ENCODE measurements at regions not wholly inside any gene's neighbourhood (a gene's known extent, or its start where the extent isn't known, plus 50 kb on each side); places are given as distances from the start of the nearest gene placed in this dataset.

DNA sequence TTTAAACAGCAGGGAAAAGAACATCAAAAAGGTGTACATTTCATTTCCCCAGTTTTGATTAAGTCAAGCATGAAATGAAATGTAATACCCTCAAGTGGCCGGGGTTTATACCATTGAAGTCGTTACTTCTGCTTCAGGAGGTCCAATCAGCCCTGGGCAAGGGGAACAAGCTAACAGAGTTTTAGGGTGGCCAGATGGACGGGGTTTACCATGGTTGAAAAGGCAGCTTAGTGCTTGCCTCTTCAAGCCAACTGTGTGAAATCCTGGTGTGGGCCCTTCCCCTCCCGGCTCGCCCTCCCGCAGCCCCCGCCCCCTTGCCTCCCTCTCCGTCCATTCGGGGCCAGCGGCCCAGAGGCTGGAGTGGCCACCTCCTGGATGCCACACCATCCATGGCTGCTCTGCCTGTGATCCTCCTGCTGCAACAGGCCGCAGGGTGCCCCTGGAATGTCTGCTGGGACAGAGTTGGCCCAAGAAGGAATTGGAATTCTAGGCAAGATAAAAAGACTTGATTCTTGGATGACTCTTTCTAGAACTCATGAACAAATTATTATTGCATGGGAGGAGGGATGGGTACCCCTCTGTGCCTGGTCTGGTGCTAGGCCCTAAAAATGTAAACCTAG, 296.2 kb upstream of the IRX3 start:
- Histone ChIP-seq H3K36me3 (ENCODE audit: control insufficient read depth, insufficient read depth, low read length) (no peaks in the 10 kb centered on the region), H3K27ac (ENCODE audit: low read depth, low read length) (no peak overlapping the region), H3K9ac (ENCODE audit: low read depth, low read length) (no peak overlapping the region), H3K4me1 (ENCODE audit: control insufficient read depth, insufficient read depth, low read length) (peaks cover 20% of the 10 kb centered on the region), H3K27me3 (ENCODE audit: control insufficient read depth, insufficient read depth, low read length) (peaks cover 5% of the 10 kb centered on the region; the same call in 1 of the 2 replicates), H3K4me3 (ENCODE audit: low read depth, low read length) (no peak overlapping the region), H3K9me3 (ENCODE audit: control insufficient read depth, insufficient read depth, low read length) (no peaks in the 10 kb centered on the region)

DNA sequence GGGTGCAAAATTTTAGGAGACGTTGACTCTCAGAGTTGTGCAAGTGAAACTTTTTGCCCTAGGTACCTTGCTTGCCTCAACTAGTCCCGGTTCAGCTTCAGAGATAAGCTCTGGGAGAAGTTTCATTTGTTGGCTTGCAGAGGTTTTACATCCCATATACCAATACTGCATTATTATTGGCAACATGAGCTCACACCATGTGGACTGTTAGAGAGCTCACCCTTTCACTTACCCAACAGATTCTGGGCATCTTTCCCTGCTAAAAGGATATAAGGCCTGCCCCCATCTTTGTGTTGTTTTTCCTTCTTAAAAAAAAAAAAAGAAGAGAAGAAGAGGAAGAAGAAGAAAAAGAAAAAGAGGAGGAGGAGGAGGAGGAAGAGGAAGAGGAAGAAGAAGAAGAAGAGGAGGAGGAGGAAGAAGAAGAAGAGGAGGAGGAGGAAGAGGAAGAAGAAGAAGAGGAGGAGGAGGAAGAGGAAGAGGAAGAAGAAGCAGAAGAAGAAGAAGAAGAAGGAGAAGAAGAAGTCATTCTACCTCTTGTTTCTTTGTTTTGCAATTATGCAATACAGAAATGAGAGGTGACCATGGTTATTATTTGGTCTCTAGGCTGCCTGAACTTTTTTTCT, 292.6 kb upstream of the IRX3 start:
- H3K27ac ChIP-seq (ENCODE audit: low read depth, low read length), result no peak overlapping the region
- no peaks in the 10 kb centered on the region for H3K36me3 ChIP-seq (ENCODE audit: control insufficient read depth, insufficient read depth, low read length)
- H3K9me3 ChIP-seq (ENCODE audit: control insufficient read depth, insufficient read depth, low read length), result no peaks in the 10 kb centered on the region
- no peak overlapping the region for H3K4me3 ChIP-seq (ENCODE audit: low read depth, low read length)
- H3K4me1 ChIP-seq (ENCODE audit: control insufficient read depth, insufficient read depth, low read length), result peaks cover 18% of the 10 kb centered on the region
- peaks cover 5% of the 10 kb centered on the region; the same call in 1 of the 2 replicates for H3K27me3 ChIP-seq (ENCODE audit: control insufficient read depth, insufficient read depth, low read length)
- H3K9ac ChIP-seq (ENCODE audit: low read depth, low read length), result no peak overlapping the region

DNA sequence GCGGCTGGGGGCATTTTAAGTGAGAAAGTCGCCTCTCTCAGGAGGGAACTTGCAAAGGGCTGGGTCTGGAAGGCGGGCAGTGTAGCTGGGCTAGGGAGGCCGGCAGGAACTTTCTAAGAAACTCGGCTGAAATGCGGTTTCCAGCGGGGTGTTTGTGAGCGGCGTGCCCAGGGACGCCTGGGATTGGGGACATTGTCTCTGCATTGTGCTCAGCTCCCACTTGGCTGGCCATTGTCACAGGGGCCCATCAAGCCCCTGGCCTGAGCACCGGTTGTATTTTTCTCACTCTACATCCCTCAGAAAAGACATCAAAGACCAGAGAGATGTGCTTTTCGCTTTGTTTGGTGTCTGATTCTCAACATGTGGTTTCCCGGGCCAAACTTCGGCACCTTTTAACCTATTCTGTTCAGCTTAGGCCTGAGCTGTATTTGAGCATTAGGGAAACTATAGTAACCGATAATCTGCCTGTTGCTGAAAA, 291.1 kb upstream of the IRX3 start:
- H3K4me3 ChIP-seq (ENCODE audit: low read depth, low read length), result no peak overlapping the region
- no peaks in the 10 kb centered on the region for H3K9me3 ChIP-seq (ENCODE audit: control insufficient read depth, insufficient read depth, low read length)
- H3K27me3 ChIP-seq (ENCODE audit: control insufficient read depth, insufficient read depth, low read length), result peaks cover 5% of the 10 kb centered on the region; the same call in 1 of the 2 replicates
- peaks cover 18% of the 10 kb centered on the region for H3K4me1 ChIP-seq (ENCODE audit: control insufficient read depth, insufficient read depth, low read length)
- no peak overlapping the region for H3K9ac ChIP-seq (ENCODE audit: low read depth, low read length)
- H3K36me3 ChIP-seq (ENCODE audit: control insufficient read depth, insufficient read depth, low read length), result no peaks in the 10 kb centered on the region
- peak overlapping the region; percentile 24 for H3K27ac ChIP-seq (ENCODE audit: low read depth, low read length)

DNA sequence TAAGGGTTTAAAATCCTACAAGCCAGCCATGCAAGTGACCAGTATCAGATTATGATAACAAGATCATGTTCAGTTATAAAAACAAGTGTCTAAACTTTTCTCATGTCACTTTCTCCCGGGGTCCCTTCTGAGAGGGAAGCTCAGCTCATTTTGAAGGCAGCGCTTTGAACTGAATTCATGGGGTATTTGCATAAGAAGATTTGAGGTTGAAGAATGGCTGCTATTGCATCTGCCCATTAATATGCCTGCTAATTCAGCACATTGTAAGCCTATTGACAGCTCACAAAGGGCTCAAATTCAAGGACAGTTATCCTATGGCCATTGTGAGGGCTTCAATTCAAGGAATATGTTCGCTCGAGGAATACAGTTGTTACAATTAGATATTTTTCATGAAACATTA, 290.2 kb upstream of the IRX3 start:
- H3K4me3 ChIP-seq (ENCODE audit: low read depth, low read length), result no peak overlapping the region
- H3K9ac ChIP-seq (ENCODE audit: low read depth, low read length), result no peak overlapping the region
- H3K27me3 ChIP-seq (ENCODE audit: control insufficient read depth, insufficient read depth, low read length), result peaks cover 5% of the 10 kb centered on the region; the same call in 1 of the 2 replicates
- no peak overlapping the region for H3K27ac ChIP-seq (ENCODE audit: low read depth, low read length)
- no peaks in the 10 kb centered on the region for H3K36me3 ChIP-seq (ENCODE audit: control insufficient read depth, insufficient read depth, low read length)
- peaks cover 18% of the 10 kb centered on the region for H3K4me1 ChIP-seq (ENCODE audit: control insufficient read depth, insufficient read depth, low read length)
- H3K9me3 ChIP-seq (ENCODE audit: control insufficient read depth, insufficient read depth, low read length), result no peaks in the 10 kb centered on the region

- no peaks in the 10 kb centered on the region for H3K27me3 ChIP-seq (ENCODE audit: control insufficient read depth, insufficient read depth, low read length)
- H3K4me1 ChIP-seq (ENCODE audit: control insufficient read depth, insufficient read depth, low read length), result no peaks in the 10 kb centered on the region
- H3K9me3 ChIP-seq (ENCODE audit: control insufficient read depth, insufficient read depth, low read length), result no peaks in the 10 kb centered on the region
- no peaks in the 10 kb centered on the region for H3K36me3 ChIP-seq (ENCODE audit: control insufficient read depth, insufficient read depth, low read length)
- H3K4me3 ChIP-seq (ENCODE audit: low read depth, low read length), result no peak overlapping the region
- no peak overlapping the region for H3K27ac ChIP-seq (ENCODE audit: low read depth, low read length)
- H3K9ac ChIP-seq (ENCODE audit: low read depth, low read length), result no peak overlapping the region
Measured at GRCh38 chr16:54568906-54569807, 282.6 kb upstream of the IRX3 start.

GRCh38 chr16:54564841-54565240, 278.3 kb upstream of the IRX3 start:
- Histone ChIP-seq H3K27me3 (ENCODE audit: control insufficient read depth, insufficient read depth, low read length) (no peaks in the 10 kb centered on the region), H3K4me1 (ENCODE audit: control insufficient read depth, insufficient read depth, low read length) (no peaks in the 10 kb centered on the region), H3K4me3 (ENCODE audit: low read depth, low read length) (no peak overlapping the region), H3K9me3 (ENCODE audit: control insufficient read depth, insufficient read depth, low read length) (no peaks in the 10 kb centered on the region), H3K36me3 (ENCODE audit: control insufficient read depth, insufficient read depth, low read length) (no peaks in the 10 kb centered on the region), H3K9ac (ENCODE audit: low read depth, low read length) (no peak overlapping the region), H3K27ac (ENCODE audit: low read depth, low read length) (no peak overlapping the region)

DNA sequence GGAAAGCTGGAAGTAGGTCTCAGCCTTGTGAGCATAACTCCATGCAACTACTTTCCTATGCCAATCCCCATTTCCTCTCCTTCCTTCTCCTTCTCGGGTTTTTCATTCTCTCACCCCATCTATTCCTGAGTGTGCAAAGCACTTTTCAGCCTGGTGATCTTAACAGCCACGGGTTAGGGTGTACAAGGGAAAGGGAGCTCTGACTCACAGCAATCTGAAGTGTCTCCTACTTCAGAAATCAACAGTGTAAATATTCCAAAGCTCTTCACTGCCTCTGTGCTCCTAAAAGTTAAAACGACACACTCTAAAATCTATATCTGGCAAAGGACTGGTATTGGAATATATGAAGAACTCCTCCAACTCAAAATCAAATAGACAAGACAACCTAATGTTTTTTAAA, 268.0 kb upstream of the IRX3 start:
- Histone ChIP-seq H3K36me3 (ENCODE audit: control insufficient read depth, insufficient read depth, low read length) (no peaks in the 10 kb centered on the region), H3K27ac (ENCODE audit: low read depth, low read length) (no peak overlapping the region), H3K27me3 (ENCODE audit: control insufficient read depth, insufficient read depth, low read length) (no peaks in the 10 kb centered on the region)

DNA sequence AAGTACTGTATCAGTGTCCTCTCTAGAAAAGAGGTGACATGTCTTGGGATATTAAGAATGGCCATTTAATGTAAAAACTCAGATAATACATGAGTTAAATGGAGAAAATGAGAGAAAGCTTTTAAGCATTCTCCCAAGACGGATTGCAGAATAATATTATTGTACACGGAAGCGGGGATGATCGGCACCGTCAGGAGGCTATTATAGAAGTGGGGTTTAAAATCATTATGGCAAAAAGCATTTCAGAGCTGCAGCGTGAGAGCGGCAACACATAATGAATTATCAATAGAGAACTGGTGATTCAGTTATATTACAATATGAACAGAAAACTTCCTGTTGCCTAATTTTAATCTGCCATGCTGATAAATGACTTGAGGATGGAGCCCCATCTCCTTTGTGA, 261.7 kb upstream of the IRX3 start:
- Histone ChIP-seq H3K9me3 (ENCODE audit: control insufficient read depth, insufficient read depth, low read length) (no peaks in the 10 kb centered on the region), H3K4me3 (ENCODE audit: low read depth, low read length) (no peak overlapping the region), H3K36me3 (ENCODE audit: control insufficient read depth, insufficient read depth, low read length) (no peaks in the 10 kb centered on the region), H3K27me3 (ENCODE audit: control insufficient read depth, insufficient read depth, low read length) (no peaks in the 10 kb centered on the region), H3K9ac (ENCODE audit: low read depth, low read length) (no peak overlapping the region), H3K27ac (ENCODE audit: low read depth, low read length) (no peak overlapping the region), H3K4me1 (ENCODE audit: control insufficient read depth, insufficient read depth, low read length) (no peaks in the 10 kb centered on the region)

More for the DNA sequence above, 268.0 kb upstream of the IRX3 start:
- Histone ChIP-seq H3K4me1 (ENCODE audit: control insufficient read depth, insufficient read depth, low read length) (no peaks in the 10 kb centered on the region), H3K9ac (ENCODE audit: low read depth, low read length) (no peak overlapping the region), H3K9me3 (ENCODE audit: control insufficient read depth, insufficient read depth, low read length) (peaks cover 3% of the 10 kb centered on the region; the same call in 1 of the 2 replicates), H3K4me3 (ENCODE audit: low read depth, low read length) (no peak overlapping the region)

DNA sequence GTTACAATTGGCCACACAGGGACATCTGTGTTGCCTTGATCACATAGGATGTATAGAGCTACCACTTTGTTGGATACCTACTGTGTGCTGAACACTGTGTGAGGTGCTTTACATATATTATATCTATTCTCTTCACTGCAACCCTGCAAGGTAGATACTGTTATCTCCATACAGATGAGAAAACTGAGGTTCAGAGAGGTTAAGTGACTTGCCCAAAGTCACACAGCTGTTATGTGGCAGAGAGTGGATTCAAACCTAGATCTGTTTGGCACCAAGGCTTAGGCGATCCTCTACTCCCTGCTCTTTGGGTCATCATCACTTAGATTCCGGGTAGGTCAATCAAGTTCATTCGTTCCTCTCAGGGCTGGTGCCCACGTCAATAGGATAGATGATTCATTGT, 260.5 kb upstream of the IRX3 start:
- Histone ChIP-seq H3K4me3 (ENCODE audit: low read depth, low read length) (no peak overlapping the region), H3K9ac (ENCODE audit: low read depth, low read length) (no peak overlapping the region), H3K27ac (ENCODE audit: low read depth, low read length) (no peak overlapping the region), H3K36me3 (ENCODE audit: control insufficient read depth, insufficient read depth, low read length) (no peaks in the 10 kb centered on the region), H3K4me1 (ENCODE audit: control insufficient read depth, insufficient read depth, low read length) (no peaks in the 10 kb centered on the region), H3K9me3 (ENCODE audit: control insufficient read depth, insufficient read depth, low read length) (no peaks in the 10 kb centered on the region), H3K27me3 (ENCODE audit: control insufficient read depth, insufficient read depth, low read length) (no peaks in the 10 kb centered on the region)

DNA sequence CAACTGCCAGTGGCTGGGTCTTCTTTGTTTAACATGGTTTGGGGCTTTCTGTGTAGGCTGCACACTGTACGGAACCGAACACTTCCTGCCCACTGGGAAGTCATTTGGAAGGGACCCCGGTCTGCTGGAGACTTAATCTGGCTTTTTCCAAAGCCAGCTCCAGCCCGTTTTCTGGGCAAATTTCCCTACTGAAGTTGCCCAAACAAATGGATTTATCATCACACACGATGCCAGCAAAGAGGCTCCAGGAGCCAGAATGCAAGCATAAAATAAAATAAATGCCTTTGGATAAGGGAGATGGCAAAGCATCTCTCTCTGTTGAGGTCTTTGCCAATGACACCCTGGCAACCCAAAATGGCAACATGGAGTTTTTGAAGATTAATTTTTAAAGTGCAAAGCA, 259.9 kb upstream of the IRX3 start:
- no peaks in the 10 kb centered on the region for H3K27me3 ChIP-seq (ENCODE audit: control insufficient read depth, insufficient read depth, low read length)
- no peak overlapping the region for H3K27ac ChIP-seq (ENCODE audit: low read depth, low read length)
- no peaks in the 10 kb centered on the region for H3K9me3 ChIP-seq (ENCODE audit: control insufficient read depth, insufficient read depth, low read length)
- H3K4me1 ChIP-seq (ENCODE audit: control insufficient read depth, insufficient read depth, low read length), result no peaks in the 10 kb centered on the region
- no peaks in the 10 kb centered on the region for H3K36me3 ChIP-seq (ENCODE audit: control insufficient read depth, insufficient read depth, low read length)
- no peak overlapping the region for H3K4me3 ChIP-seq (ENCODE audit: low read depth, low read length)
- H3K9ac ChIP-seq (ENCODE audit: low read depth, low read length), result no peak overlapping the region

All from HUES48 (cell line).